H1 (cell line): ENCODE measurements at regions not wholly inside any gene's neighbourhood (a gene's known extent, or its start where the extent isn't known, plus 50 kb on each side); places are given as distances from the start of the nearest gene placed in this dataset.

ENCODE experiments used
- CTCF ChIA-PET: fragments of 300-600 bp; sonication (Branson Sonifier 250); formaldehyde crosslinking; loops from one replicate; lab custom pipeline; 2021; ENCODE audit not compliant: partially characterized antibody; lab: Charles Lee
- POLR2A ChIA-PET: fragments of 300-600 bp; sonication (Branson Sonifier 250); formaldehyde crosslinking; loops from one replicate; lab custom pipeline; 2021; ENCODE audit warnings: inconsistent platforms; ENCODE audit not compliant: partially characterized antibody; lab: Charles Lee
- DNase-seq, 2 experiments: peaks; one replicate each; pipeline versions ENCODE4 v3.0.0 to v3.0.0-alpha.2; 2010 to 2022; ENCODE audit warnings: low spot score in 2 of 2, low read depth in 1 of 2, mixed read lengths in 1 of 2
- FAIRE-seq: peaks from 2 replicates; lab custom pipeline; 2011; peaks lifted over from hg19 to GRCh38; lab: Jason Lieb, UNC
- H2AFZ ChIP-seq: 2 replicates; pipeline ENCODE4 v1.8.1; 2012; ENCODE audit warnings: low read length, inconsistent platforms
- H2AK5ac ChIP-seq: 2 replicates; pipeline ENCODE4 v1.6.1; 2013; ENCODE audit warnings: low read depth, low read length
- H2BK120ac ChIP-seq: replicated peaks from 2 replicates; pipeline ENCODE3; 2013; ENCODE audit warnings: low read depth, low read length, inconsistent platforms
- H2BK12ac ChIP-seq: 2 replicates; pipeline ENCODE4 v1.6.1; 2013; ENCODE audit warnings: low read depth, low read length
- H2BK15ac ChIP-seq: 2 replicates; pipeline ENCODE4 v1.6.1; 2013; ENCODE audit warnings: low read length
- H2BK20ac ChIP-seq: 2 replicates; pipeline ENCODE4 v1.6.1; 2013; ENCODE audit warnings: low read length
- H2BK5ac ChIP-seq: 2 replicates; pipeline ENCODE4 v1.6.1; 2013; ENCODE audit warnings: low read depth, low read length
- H3K14ac ChIP-seq: 2 replicates; pipeline ENCODE4 v1.6.1; 2013; ENCODE audit warnings: inconsistent platforms; ENCODE audit not compliant: insufficient read length
- H3K18ac ChIP-seq: 2 replicates; pipeline ENCODE4 v1.6.1; 2013; ENCODE audit warnings: low read length; ENCODE audit errors: extremely low read depth
- H3K23ac ChIP-seq: 2 replicates; pipeline ENCODE4 v1.6.1; 2013; ENCODE audit warnings: inconsistent platforms; ENCODE audit not compliant: insufficient read length
- H3K23me2 ChIP-seq: 2 replicates; pipeline ENCODE4 v1.6.1; 2013; ENCODE audit warnings: low read depth, low read length
- H3K27ac ChIP-seq: 2 replicates; pipeline ENCODE4 v1.6.1; 2011; ENCODE audit warnings: low read depth, low read length, inconsistent platforms
- H3K27me3 ChIP-seq, 4 experiments: replicated peaks in 1 of 4; 1 replicate in 1 of 4; 2 replicates in 3 of 4; pipeline versions ENCODE4 v1.6.1 to v1.8.1; 2011 to 2013; ENCODE audit warnings: low read length in 3 of 4, mild to moderate bottlenecking in 3 of 4, inconsistent platforms in 2 of 4, mixed read lengths in 2 of 4, moderate library complexity in 1 of 4; ENCODE audit not compliant: control insufficient read depth in 3 of 4, insufficient read depth in 3 of 4; ENCODE audit errors: extremely low read depth in 1 of 4
- H3K36me3 ChIP-seq, 4 experiments: 2 replicates each; pipeline versions ENCODE4 v1.6.1 to v1.8.1; 2011 to 2013; ENCODE audit warnings: mild to moderate bottlenecking in 4 of 4, low read length in 3 of 4, moderate library complexity in 2 of 4, control low read depth in 1 of 4, inconsistent platforms in 1 of 4; ENCODE audit not compliant: insufficient read depth in 4 of 4, control insufficient read depth in 2 of 4
- H3K4ac ChIP-seq: replicated peaks from 2 replicates; pipeline ENCODE3; 2013; ENCODE audit warnings: low read length, low read depth, mixed read lengths, inconsistent platforms; ENCODE audit not compliant: insufficient read length
- H3K4me1 ChIP-seq, 4 experiments: replicated peaks in 1 of 4; 1 replicate in 1 of 4; 2 replicates in 3 of 4; pipeline versions ENCODE4 v1.6.1 to v1.8.1; 2011 to 2013; ENCODE audit warnings: low read length in 3 of 4, inconsistent platforms in 2 of 4, mixed read lengths in 1 of 4; ENCODE audit not compliant: insufficient read depth in 4 of 4, control insufficient read depth in 3 of 4
- H3K4me2 ChIP-seq, 2 experiments: 2 replicates each; pipeline versions ENCODE4 v1.6.1 to v1.8.1; 2011 to 2013; ENCODE audit warnings: low read depth in 2 of 2, low read length in 2 of 2, control low read depth in 1 of 2, inconsistent platforms in 1 of 2, mild to moderate bottlenecking in 1 of 2; ENCODE audit not compliant: insufficient read depth in 1 of 2
- H3K4me3 ChIP-seq, 4 experiments: fragments of 200-600, 300-600 bp in 1 of 4; sonication (generic), shearing (Covaris generic), sonication (Bioruptor Twin) in 1 of 4; 2 replicates each; pipeline versions ENCODE4 v1.5.1 to v1.8.1; 2011 to 2016; ENCODE audit warnings: low read length in 4 of 4, low read depth in 3 of 4, control low read depth in 2 of 4, inconsistent platforms in 2 of 4, mild to moderate bottlenecking in 2 of 4, mixed read lengths in 1 of 4, moderate library complexity in 1 of 4; ENCODE audit not compliant: insufficient read depth in 2 of 4; ENCODE audit errors: extremely low read depth in 1 of 4
- H3K56ac ChIP-seq: replicated peaks from 2 replicates; pipeline ENCODE3; 2013; ENCODE audit warnings: low read depth, mild to moderate bottlenecking, mixed read lengths, low read length, inconsistent platforms; ENCODE audit not compliant: insufficient read length
- H3K79me1 ChIP-seq: 2 replicates; pipeline ENCODE4 v1.6.1; 2013; ENCODE audit warnings: low read depth, low read length, control low read depth
- H3K79me2 ChIP-seq, 2 experiments: 2 replicates each; pipeline versions ENCODE4 v1.6.1 to v1.8.1; 2012 to 2013; ENCODE audit warnings: low read length in 2 of 2, mild to moderate bottlenecking in 2 of 2, inconsistent platforms in 1 of 2; ENCODE audit not compliant: insufficient read depth in 2 of 2, control insufficient read depth in 1 of 2
- H3K9ac ChIP-seq, 4 experiments: replicated peaks in 1 of 4; 1 replicate in 1 of 4; 2 replicates in 3 of 4; pipeline versions ENCODE4 v1.6.1 to v1.8.1; 2011 to 2013; ENCODE audit warnings: low read depth in 3 of 4, low read length in 3 of 4, control low read depth in 2 of 4, mild to moderate bottlenecking in 2 of 4, moderate library complexity in 2 of 4, inconsistent platforms in 1 of 4; ENCODE audit errors: extremely low read depth in 1 of 4
- H3K9me3 ChIP-seq, 2 experiments: 2 replicates each; pipeline versions ENCODE4 v1.6.1 to v1.8.1; 2012 to 2013; ENCODE audit warnings: mild to moderate bottlenecking in 2 of 2, moderate library complexity in 2 of 2, control low read depth in 1 of 2, inconsistent platforms in 1 of 2, low read depth in 1 of 2, low read length in 1 of 2, mixed read lengths in 1 of 2; ENCODE audit not compliant: insufficient read depth in 2 of 2
- H4K20me1 ChIP-seq, 2 experiments: replicated peaks in 1 of 2; 2 replicates each; pipeline versions ENCODE3 to v1.8.1; 2011 to 2013; ENCODE audit warnings: inconsistent platforms in 2 of 2, low read length in 2 of 2, mild to moderate bottlenecking in 1 of 2; ENCODE audit not compliant: insufficient read depth in 2 of 2, control insufficient read depth in 1 of 2
- H4K5ac ChIP-seq: 2 replicates; pipeline ENCODE4 v1.6.1; 2013; ENCODE audit warnings: low read length, low read depth, mixed read lengths, inconsistent platforms; ENCODE audit not compliant: insufficient read length
- H4K8ac ChIP-seq: 2 replicates; pipeline ENCODE4 v1.8.0; 2013; ENCODE audit warnings: mild to moderate bottlenecking, moderate library complexity, low read length, inconsistent platforms; ENCODE audit not compliant: insufficient read depth; ENCODE audit errors: extremely low read depth
- H4K91ac ChIP-seq: replicated peaks from 2 replicates; pipeline ENCODE3; 2013; ENCODE audit warnings: low read length, mixed read lengths, inconsistent platforms; ENCODE audit not compliant: insufficient read length
- EZH2 ChIP-seq: fragments of 200-600 bp; sonication (generic); IDR thresholded peaks from 2 replicates; pipeline ENCODE4 v1.7.1; 2012; ENCODE audit warnings: low read depth, mild to moderate bottlenecking, moderate library complexity, low read length, inconsistent platforms; ENCODE audit not compliant: severe bottlenecking
- WGBS, 2 experiments: shearing (Covaris generic) in 1 of 2; methylation state at CpG; one replicate each; pipeline versions ENCODE4 v1.1.6 to v1.1.7; 2013 to 2015; ENCODE audit warnings: low lambda C conversion rate in 2 of 2, mixed read lengths in 2 of 2, inconsistent platforms in 1 of 2, low coverage in 1 of 2, missing lambda C conversion rate in 1 of 2; ENCODE audit not compliant: insufficient replicate concordance in 2 of 2, insufficient coverage in 1 of 2, insufficient read length in 1 of 2; ENCODE audit errors: extremely low coverage in 1 of 2, missing lambda C conversion rate in 1 of 2; 5-methylcytosine and 5-hydroxymethylcytosine counted together

GRCh38 chr1:48092401-48092800, 95.2 kb upstream of the TRABD2B start:
- Histone ChIP-seq H2AK5ac (no peak overlapping the region), H4K91ac (no peak overlapping the region), H3K27ac (no peak overlapping the region), H3K4ac (no peak overlapping the region), H3K56ac (no peak overlapping the region), H3K4me2 (no peak overlapping the region), H3K4me3 (no peak overlapping the region), H3K27me3 (peaks cover 0 to 4% (median 1%) of the 10 kb centered on the region in 4 experiments; a peak in 1 of 7 replicates), H3K79me1 (no peaks in the 10 kb centered on the region), H2BK20ac (no peak overlapping the region), H3K14ac (no peak overlapping the region), H4K20me1 (no peaks in the 10 kb centered on the region), H3K36me3 (no peaks in the 10 kb centered on the region), H4K8ac (no peak overlapping the region), H3K23me2 (no peaks in the 10 kb centered on the region), H2BK15ac (no peak overlapping the region), H3K9ac (no peak overlapping the region), H2BK5ac (no peak overlapping the region), H3K4me1 (no peaks in the 10 kb centered on the region), H3K23ac (no peak overlapping the region), H2BK12ac (no peak overlapping the region), H3K9me3 (peaks cover 0 to 2% of the 10 kb centered on the region in 2 experiments; a peak in 1 of 4 replicates), H2AFZ (no peak overlapping the region), H4K5ac (no peak overlapping the region), H2BK120ac (no peak overlapping the region), H3K79me2 (no peaks in the 10 kb centered on the region), H3K18ac (no peak overlapping the region)
- ChIA-PET POLR2A (no interaction called here), CTCF (interaction anchor here (0.8 to 3.3 kb wide), 8 partner anchors 11 to 110 kb away, joined by 3 to 23 read pairs (median 4); no protein-coding TSS in a partner anchor)
- 92% methylated on average over 7 of the region's 7 CpGs; no CpG with 5 or more reads in 1 of the 2 experiments for WGBS, 2 experiments
- DNase-seq (no peak), FAIRE-seq (no peak)
- no peak for TF ChIP-seq EZH2
